NOMO-1 (cell line): ENCODE measurements at regions not wholly inside any gene's neighbourhood (a gene's known extent, or its start where the extent isn't known, plus 50 kb on each side); places are given as distances from the start of the nearest gene placed in this dataset.

Experiments used
- DNase-seq, 2 experiments: peaks; one replicate each; lab custom pipeline; 2025; ENCODE audit not compliant: unreplicated experiment in 2 of 2; lab: John Stamatoyannopoulos, UW

DNA sequence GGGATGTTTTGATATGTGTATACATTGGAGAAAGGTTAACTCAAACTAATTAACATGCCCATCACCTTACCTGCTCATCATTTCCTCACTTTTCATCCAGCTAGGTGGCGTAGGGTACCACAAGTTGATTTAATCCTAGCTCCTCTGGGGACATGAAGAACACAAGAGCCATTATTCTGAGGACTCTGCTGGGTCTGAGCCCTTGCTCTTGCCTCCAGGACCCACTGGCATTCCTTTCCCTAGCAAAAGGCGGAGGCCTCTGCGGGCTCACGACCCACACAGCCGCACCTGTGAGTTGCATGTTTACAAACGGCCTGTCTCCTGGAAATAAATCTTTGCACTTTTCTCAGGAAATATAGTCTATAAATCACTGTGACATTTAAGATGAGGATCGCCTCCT, 871.9 kb downstream of the TBC1D22A start:
- DNase-seq: no peak

DNA sequence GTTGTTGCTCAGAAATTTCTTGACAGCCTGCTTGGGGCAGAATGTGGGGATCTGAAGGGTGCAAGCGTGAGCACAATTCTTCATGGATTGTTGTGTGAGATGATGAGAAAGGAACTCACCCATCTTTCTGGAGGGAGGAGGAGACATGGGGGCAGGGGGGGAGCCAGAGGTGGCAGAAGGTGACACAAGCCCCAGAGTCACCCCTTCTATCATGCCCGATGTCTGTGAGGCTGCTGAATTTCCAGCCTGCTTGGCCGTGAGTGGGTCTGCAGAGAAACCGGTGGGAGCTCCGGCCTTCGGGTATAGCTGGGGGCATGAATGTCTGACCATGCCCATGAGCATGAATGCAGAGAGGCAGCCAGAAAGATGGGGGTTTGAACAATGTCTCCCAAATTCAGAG, 870.7 kb downstream of the TBC1D22A start:
- no peak for DNase-seq

DNA sequence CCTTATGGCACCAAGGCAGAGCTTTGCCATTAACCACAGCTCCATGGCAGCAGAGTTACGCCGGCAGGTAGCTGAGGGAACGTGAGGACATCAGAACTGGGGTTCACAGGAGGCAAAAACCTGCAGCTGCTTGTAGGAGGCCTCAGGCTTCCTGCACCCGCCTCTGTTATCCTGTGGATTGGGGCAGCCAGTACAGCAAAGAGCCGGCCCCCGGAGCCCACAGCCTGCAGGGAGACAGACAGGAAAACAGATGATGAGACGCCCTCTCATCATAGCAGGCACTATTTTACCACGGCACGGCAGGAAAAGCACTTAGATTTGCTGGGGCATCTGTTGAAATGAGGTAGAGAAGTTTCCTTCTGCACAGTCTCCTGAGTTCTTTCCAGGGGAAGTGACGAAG, 870.3 kb downstream of the TBC1D22A start:
- no peak for DNase-seq

DNA sequence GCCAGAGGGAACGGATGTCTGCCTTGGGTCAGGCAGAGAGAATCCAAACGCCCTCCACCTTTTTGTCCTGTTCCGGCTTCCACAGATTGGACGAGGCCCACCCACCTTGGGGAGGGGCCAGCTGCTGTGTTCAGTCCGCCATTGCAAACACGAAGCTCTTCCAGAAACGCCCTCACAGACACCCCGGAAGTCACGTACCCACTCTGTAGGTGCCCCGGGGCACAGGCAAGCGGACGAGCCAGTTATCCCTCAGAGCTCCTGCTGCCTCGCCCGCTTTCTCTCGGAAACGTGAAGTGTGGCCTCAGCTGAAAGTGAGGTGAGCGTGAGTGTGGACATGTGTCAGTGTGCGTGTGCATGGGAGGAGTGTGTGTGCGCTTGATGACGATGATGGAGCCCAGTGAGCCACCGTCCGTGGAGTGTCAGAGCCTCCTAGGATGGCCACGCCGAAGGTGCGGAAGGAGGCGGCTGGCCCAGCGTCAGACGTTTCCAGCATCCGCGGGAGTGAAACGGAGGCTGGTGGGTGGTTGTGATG, 869.2 kb downstream of the TBC1D22A start:
- no peak for DNase-seq

DNA sequence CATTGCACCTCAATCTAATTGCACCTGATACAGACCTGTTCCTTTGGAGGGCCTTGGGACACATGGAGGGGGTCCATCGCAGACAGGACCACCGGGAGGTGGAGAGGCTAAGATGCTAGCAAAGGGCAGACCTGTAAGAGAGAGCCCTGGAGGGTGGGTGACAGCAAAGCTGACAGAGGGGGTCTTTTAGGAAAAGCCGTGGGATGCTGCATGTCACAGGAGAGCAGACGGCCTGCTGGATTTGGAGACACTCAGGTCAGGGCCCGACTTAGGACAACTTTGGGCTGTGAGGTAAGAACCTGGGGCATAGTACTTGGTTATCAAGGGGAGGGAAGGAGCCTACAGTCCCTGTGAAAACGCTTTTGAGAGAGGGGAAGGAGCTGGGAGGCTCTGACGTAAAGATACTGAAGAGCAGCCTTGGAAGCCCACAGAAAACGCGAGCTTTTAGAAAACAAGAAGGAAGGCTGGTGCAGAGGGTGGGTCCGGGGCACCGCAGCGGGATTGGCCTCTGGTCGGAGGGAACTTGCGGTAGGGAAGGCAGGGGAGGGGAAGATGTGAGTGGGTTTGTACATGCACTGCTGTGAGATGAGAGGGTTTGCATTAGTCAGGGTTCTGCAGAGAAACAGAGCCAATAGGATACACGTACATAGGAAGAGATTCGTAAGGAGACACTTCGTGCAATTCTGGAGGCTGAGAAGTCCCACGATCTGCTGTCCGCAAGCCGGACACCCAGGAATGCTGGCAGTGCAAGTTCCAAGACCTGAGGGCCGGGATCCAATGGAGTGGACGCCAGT, 868.5 kb downstream of the TBC1D22A start:
- no peak for DNase-seq

DNA sequence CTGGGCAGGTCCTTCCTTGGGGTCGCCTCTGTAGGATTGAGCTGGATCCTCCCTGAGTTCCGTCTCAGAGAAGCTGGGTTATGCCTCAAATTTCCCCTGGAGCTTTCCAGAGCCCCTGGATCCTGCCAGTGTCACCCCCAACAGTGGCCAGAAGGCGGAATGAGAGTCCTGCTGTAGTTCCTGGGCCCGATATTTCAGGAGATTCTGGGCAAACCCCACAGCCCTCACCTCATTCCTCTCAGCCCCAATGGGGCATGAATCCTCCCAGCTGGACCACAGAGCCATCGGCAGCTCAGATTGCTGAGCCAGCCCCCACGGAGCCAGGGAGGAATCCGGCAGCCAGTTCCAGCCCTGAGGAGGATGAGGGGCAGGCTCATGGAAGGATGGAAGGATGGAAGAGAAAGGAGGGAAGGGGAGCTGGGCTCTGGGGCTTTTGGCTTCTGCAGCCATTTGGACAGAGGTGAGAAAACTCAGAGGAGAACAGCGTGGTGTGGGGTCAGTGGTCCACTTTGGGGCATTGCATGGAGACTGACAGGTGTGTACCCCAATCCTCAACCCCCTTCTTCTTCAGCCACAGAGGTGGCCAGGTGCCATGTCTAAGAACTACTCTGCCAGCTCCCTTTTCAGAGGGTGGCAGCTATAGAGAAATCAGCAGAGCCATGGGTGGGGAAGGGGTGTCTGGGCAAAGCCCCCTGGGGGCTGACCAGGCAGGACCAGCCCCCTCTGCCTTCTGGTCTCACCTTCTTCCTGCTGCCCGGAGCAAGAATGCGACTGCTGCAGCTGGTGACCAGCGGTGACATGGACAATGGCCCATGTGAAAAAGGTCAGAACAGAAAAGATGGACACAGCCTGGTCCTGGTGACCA, 867.6 kb downstream of the TBC1D22A start:
- no peak for DNase-seq

DNA sequence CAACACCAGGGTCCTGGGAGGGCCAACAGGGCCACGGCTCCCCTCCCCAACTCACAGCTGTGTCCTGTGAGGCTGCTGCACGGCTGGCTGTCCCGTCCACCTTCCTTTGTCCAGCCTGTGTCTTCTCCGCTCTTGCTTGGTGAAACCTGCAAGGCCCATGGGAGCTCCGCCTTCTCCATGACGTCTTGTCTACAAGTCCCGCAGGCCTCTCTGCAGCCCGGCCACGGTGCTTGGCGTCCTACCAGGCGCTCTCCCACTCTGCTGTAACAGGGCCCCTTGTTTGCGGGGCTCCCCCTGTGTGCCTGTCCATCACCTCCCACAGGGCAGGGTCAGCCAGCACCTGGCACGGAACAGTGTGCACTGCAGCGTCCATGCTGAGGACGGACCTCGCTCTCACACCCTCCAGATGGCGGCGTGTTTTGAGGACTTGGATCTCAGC, 866.8 kb downstream of the TBC1D22A start:
- no peak for DNase-seq

DNA sequence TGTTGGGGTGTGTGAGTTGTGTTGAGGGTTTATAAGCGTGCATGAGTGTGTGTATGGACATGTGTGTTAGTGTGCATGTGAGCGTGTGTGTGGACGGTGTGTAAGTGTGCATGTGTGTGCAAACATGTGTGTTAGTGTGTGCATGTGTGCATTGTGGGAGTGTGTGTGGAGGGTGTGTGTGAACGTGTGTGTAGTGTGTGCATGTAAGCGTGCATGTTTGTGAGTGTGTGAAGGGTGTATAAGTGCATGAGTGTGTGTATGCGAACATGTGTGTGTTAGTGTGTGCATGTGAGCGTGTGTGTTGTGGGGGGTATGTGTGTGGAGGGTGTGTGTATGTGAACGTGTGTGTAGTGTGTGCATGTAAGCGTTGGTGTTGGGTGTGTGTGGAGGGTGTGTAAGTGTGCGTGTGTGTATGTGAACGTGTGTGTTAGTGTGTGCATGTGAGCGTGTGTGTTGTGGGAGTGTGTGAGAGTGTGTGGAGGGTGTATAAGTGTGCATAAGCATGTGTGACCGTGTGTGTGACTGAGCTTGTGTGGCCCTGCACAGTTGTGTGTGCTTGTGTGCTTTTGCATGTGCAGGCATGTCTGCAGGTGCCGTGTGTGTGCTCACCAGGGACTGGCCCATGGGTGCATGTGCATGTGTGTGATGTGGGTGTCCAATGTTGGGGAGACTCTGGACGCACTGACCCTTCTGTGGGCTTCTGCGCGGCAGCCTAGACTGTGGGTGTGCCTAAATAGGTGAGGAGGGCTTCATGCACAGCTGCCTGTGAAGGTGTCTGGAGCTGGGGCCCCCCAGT, 866.2 kb downstream of the TBC1D22A start:
- no peak for DNase-seq

DNA sequence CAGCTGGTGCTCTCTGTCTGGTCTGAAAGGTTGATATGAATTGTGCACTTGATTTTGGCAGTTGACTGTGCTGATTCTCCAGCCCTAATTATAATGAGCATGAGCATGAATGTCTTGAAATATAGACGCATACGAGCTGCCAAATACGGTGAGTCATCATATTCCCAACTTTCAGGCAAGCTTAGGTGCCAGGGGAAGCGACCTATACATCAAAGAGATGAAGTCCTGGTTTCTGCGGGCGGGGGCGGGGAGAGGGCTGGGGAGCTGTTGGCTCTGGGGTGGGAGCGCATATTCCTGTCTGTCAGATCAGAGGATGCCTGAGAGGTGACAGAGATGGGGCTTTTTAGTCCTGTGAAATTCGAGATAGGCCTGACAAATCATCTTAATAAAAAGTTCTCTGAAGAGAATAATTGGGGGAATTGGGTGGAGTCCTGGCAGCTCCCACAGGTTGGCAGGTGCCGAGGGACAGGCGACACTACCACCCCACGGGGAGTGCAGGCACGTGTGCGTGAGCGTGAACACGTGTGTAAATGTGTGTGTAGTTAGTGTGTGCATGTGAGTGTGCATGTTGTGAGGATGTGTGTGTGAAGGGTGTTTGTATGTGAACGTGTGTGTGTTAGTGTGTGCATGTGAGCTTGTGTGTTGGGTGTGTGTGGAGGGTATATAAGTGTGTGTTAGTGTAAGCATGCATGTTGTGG, 865.3 kb downstream of the TBC1D22A start:
- no peak for DNase-seq

DNA sequence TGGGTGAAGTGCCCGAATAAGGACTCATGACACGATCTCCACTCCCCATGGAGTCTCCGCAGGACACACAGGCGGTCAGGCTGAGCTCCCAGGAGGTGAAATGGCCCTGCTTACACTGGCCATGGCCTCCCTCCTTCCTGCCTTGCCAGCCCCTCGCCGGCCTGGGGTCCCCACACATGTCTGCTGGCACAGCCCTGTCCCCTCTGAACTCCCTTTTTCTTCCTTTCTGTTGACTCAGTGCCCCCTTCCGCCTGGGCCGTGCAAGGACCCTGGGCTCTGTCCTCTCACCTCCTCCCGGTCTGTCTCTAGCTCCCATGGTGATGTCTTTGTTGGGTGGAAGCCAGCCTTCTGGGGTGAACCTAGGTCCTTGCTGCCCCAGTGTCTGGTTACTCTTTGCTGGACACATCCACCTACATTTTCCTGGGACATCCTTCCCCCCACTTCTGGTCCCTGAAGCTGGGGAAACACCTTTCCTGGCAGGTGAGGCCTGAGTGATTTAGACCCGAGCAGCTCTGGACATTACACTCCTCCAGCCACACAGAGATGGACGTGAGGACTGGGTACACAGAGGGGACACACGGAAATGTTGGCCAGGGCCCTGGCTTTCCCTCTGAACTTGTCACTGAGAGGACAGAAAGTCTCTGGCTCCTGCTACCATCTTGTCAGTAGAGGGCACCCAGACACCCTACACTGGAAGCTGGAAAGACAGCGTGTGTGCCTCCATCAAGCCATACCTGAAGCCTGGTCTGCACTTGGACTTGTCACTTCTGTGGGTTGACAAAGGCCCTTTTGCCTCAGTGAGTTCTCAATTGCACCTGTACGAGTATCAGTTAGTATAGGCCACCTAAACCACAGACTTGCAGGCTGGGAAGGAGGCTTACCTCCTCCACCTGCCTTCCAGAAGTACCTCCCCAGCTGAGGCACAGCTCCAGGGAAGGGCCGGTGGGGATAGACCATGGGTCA, 864.3 kb downstream of the TBC1D22A start:
- no peak for DNase-seq

DNA sequence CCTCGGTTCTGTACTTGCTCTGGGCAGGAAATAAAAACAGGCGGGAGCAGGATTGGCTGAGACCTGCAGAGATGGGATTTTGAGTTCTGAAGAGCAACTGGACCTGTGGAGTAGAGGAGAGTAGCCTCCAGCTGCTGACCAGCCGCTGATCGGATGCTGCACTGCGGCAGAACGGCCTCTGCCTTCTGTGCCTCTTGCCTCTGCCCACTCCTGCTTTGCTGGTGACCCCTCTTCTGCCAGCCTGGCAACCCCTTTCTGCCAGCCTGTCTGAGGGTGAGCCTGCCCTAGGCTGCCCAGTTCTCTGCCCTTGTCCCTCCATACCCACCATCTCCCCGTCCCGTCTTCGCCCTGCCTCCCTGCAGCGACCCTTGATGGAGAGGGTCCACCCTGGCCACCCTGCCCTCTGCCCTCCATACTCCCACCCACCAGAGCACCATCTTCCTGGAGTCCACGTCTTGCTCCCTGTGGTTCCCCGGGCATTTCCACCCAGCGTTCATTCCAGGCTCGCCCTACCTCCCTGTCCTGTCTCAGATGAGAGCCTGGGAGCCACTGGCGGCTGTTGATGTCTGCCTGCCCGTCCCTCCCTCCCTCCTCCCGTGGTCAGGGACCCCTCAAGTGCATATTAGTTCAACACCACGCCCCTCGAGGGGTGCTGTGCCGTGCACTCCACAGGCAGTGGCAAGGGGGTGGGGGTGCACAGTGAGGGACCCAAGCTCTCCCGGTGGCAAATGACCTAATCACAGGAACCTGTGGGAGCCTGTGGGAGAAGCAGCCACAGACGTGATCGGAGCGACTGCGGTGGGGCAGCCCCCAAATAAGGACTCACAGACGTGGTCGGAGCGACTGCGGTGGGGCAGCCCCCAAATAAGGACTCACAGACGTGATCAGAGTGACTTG, 863.3 kb downstream of the TBC1D22A start:
- DNase-seq: no peak

DNA sequence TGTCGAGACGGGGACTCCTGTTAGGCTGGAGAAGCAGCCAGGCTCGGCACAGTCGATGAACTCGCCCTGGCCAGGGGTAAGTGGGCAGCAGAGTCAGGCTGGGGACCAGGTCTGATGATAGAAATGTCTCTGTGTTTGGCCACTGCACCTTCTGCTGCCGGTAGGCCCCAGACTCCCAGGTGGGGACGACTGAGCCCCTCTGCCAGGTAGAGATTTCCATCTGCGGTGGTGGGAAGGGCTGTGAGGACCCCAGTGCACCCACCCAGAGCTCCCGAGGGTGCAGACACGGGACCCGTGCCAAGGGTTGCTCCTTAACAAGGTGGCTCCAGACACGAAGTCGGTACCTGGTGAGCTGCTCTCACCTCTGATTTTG, 862.5 kb downstream of the TBC1D22A start:
- DNase-seq: no peak

DNA sequence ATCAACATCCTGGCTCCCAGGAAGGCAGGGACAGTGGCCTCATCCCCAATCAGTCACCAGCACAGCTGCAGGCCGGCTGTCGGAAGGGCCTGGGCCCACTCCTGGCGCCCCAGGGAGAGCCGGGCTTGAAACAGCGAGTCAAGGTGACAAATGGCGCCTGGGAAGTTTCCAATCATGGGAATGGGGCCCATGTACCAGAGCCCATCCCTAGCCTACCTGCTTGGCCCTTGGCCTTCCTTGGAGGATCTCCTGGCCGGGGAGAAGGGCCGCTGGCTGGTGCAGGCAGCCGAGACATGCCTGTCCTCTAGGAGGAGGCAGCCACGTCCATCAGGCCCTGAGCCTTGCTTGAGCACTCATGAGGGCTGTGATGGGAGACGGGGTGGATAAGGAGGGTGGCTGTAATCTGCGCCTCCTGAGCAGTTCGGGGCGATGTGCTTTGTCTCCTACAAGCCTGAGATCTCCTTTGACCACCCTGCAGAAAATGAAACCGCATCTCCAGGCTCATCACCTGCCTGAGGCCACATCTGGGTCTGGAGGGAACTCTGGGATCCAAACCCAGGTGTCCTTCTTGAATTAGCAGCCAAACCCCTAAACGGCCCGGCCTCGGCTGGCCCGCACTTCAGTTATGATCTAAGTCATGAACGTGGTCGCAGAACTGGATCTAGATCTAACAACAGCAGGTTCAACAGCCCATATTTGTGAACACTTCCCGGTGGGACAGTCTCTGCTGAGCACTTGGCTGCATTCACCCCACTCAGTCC, 862.0 kb downstream of the TBC1D22A start:
- DNase-seq: no peak

DNA sequence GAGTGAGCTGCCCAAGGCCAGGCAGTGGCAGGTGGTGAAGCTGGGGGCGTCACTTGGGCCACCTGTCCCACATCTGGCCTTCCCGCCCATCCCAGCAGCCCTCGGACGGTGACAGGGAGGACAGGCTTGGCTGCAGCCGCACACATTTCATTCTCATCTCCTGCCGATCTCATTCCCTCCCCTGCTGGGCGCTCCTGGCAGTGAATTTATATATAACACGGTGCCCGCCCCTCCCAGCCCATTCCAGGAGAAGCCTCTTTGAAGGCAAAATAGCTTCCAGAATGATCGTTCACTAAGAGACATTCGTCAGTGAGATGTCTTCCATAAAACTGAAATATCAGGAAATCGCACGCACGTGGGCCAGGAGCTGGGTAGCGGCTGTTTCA, 861.3 kb downstream of the TBC1D22A start:
- no peak for DNase-seq

DNA sequence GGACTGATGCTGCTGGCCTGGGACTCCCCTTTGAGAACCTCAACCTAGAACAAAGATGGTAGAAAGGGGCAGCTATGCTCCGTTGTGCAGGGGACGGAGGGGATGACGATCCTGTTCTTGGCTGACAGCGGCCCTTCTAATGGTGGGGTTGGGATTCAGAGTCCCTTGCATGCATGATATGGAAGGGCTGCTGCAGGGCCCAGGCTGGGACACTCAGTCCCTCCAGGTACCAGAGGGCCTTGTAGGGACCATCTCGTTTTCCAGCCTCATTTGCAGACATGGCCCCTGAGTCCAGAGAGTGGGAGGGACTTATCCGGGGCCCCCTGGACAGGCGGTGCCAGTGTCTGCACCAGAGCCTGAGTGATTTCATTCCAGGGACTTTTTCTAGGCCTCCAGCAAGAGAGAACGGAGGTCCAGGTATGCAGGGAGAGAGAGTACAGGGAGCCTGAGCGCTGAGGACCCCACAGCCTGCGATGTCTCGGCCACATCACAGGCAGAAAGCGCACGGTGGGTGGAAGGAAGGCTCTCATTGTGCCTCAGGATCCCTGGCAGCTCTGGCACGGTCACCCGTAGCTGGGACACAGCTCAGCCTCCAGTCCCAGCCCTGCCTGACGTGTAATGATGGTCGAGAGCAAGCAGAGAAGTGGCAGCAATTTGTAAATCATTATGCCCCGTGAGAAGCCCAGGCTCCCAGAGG, 860.8 kb downstream of the TBC1D22A start:
- no peak for DNase-seq

DNA sequence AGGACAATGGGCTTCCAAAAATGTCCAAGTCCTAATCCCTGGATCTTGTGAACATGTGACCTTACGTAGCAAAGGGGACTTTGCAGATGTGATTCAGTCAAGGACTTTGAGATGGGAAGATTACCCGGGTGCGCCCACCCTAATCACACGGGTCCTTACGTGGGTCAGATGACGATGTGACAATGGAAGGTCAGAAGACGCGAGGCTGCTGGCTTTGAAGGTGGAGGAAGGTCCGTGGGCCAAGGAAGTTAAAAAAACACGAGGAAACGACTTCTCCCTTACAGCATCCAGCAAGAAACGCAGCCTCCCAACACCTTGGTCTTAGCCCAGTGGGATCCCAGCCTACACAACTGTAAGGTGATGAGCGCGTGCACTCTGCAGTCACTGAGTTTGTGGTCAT, 860.1 kb downstream of the TBC1D22A start:
- no peak for DNase-seq

DNA sequence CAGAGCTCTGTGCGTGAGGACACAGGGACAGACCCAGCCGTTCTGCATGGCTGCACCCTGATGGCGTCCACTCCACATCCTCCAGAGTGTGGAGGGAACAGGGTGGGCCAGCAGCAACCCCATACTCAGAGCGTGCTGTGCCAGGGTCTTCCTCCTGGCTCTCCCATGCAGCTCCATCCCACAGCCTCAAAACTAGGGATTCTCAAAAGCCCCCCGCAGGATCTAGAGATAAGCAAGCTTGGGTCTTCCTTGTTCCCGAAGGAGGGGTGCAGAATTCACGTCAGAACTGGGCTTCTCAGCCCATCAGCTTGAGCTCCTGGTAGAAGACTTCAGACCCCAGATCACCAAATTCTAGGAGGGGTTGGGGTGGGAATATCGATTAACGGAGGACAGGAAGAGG, 858.8 kb downstream of the TBC1D22A start:
- DNase-seq: no peak
